RPMI8226 (cell line): ENCODE measurements at regions not wholly inside any gene's neighbourhood (a gene's known extent, or its start where the extent isn't known, plus 50 kb on each side); places are given as distances from the start of the nearest gene placed in this dataset.
A peak's percentile ranks its signal among the peaks of the same experiment; 100 is the strongest.
"Not testable (repeated sequence)": the region's sequence is repeated elsewhere in the genome, so short reads cannot be mapped to it uniquely, and the experiment has no call there.

Experiments used
- DNase-seq: peaks from one replicate; pipeline ENCODE4 v3.0.0-alpha.2; 2015

- DNase-seq = no peak
These were observed 70.1 kb downstream of the ZNF330 start for GRCh38 chr4:141290771-141291170.

GRCh38 chr4:141294306-141294705 is 73.6 kb downstream of the ZNF330 start:
- no peak for DNase-seq

- DNase-seq = no peak
These were observed 80.5 kb downstream of the ZNF330 start for GRCh38 chr4:141301216-141301615.

- no peak for DNase-seq
These were observed 82.2 kb downstream of the ZNF330 start for GRCh38 chr4:141302924-141303323.

GRCh38 chr4:141304346-141304745 is 83.7 kb downstream of the ZNF330 start:
- no peak for DNase-seq

- no peak for DNase-seq
These were observed 85.6 kb downstream of the ZNF330 start for GRCh38 chr4:141306331-141306730.

- peak; percentile 27 for DNase-seq
These were observed 86.6 kb downstream of the ZNF330 start for GRCh38 chr4:141307241-141307689.

- no peak for DNase-seq
These were observed 89.2 kb downstream of the ZNF330 start for GRCh38 chr4:141309874-141310273.

GRCh38 chr4:141311246-141312204 is 90.8 kb downstream of the ZNF330 start:
- no peak for DNase-seq

- DNase-seq = no peak
These were observed 93.9 kb downstream of the ZNF330 start for GRCh38 chr4:141314627-141315026.

- no peak for DNase-seq
These were observed 108.0 kb downstream of the ZNF330 start for GRCh38 chr4:141328560-141329173.

- DNase-seq = no peak
These were observed 108.5 kb downstream of the ZNF330 start for GRCh38 chr4:141329174-141329569.

GRCh38 chr4:141330616-141331015 is 109.9 kb downstream of the ZNF330 start:
- no peak for DNase-seq

GRCh38 chr4:141331534-141332358 is 111.1 kb downstream of the ZNF330 start:
- DNase-seq = no peak

- DNase-seq = not testable (repeated sequence)
These were observed 111.9 kb downstream of the ZNF330 start for GRCh38 chr4:141332359-141333181.

- DNase-seq = not testable (repeated sequence)
These were observed 112.9 kb downstream of the ZNF330 start for GRCh38 chr4:141333456-141334230.

- DNase-seq = no peak
These were observed 114.5 kb downstream of the ZNF330 start for GRCh38 chr4:141335166-141335565.

- no peak for DNase-seq
These were observed 117.5 kb downstream of the ZNF330 start for GRCh38 chr4:141338238-141338637.

- DNase-seq = no peak
These were observed 118.7 kb downstream of the ZNF330 start for GRCh38 chr4:141339391-141339790.

- DNase-seq = no peak
These were observed 119.3 kb downstream of the ZNF330 start for GRCh38 chr4:141339966-141340365.

GRCh38 chr4:141340458-141340857 is 119.8 kb downstream of the ZNF330 start:
- DNase-seq = no peak
